Stomach (tissue), 8 donors: ENCODE measurements at regions not wholly inside any gene's neighbourhood (a gene's known extent, or its start where the extent isn't known, plus 50 kb on each side); places are given as distances from the start of the nearest gene placed in this dataset.

Source experiments
- DNase-seq, 2 donors: peaks; one replicate each; pipeline versions ENCODE4 v3.0.0 to v3.0.0-alpha.2; 2013 to 2019
- H3K27ac ChIP-seq, 5 donors: fragments of 200-600 bp in 4 of 5; sonication (generic) in 4 of 5; one replicate each; pipeline ENCODE4 v1.5.1; 2013 to 2019; ENCODE audit warnings: mild to moderate bottlenecking in 1 of 5, moderate library complexity in 1 of 5
- H3K27me3 ChIP-seq, 3 donors: fragments of 200-600 bp; sonication (generic); one replicate each; pipeline ENCODE4 v1.5.1; 2017 to 2019; ENCODE audit warnings: mixed run types in 1 of 3
- H3K36me3 ChIP-seq, 4 donors: fragments of 200-600 bp; sonication (generic); 1 replicate in 3 of 4; 2 replicates in 1 of 4; pipeline ENCODE4 v1.5.1; 2016 to 2019
- H3K4me1 ChIP-seq, 4 donors: fragments of 200-600 bp; sonication (generic); one replicate each; pipeline ENCODE4 v1.5.1; 2016 to 2019
- H3K4me3 ChIP-seq, 4 donors: fragments of 200-600 bp; sonication (generic) in 3 of 4; one replicate each; pipeline ENCODE4 v1.5.1; 2016 to 2019; ENCODE audit warnings: mild to moderate bottlenecking in 1 of 4
- H3K9me3 ChIP-seq, 4 donors: fragments of 200-600 bp; sonication (generic); one replicate each; pipeline ENCODE4 v1.5.1; 2016 to 2019
- EP300 ChIP-seq: sonication (generic); formaldehyde crosslinking; IDR thresholded peaks from one replicate; pipeline ENCODE4 v1.6.1; 2017; ENCODE audit warnings: antibody characterized with exemption
- POLR2A ChIP-seq, 4 donors: fragments of 450-650 bp; IDR thresholded peaks; one replicate each; pipeline ENCODE4 v1.6.1; 2016; ENCODE audit warnings: antibody characterized with exemption in 4 of 4, control low read depth in 2 of 4, mild to moderate bottlenecking in 1 of 4, moderate library complexity in 1 of 4
- POLR2AphosphoS5 ChIP-seq, 3 donors: sonication (generic); formaldehyde crosslinking; IDR thresholded peaks; one replicate each; pipeline ENCODE4 v1.6.1; 2016; ENCODE audit warnings: antibody characterized with exemption in 3 of 3
- WGBS, 5 donors: extraction: QIAGEN DNeasy Blood & Tissue Kit in 3 of 5; methylation state at CpG; one replicate each; pipeline versions ENCODE4 v1.1.5 to v1.1.7; 2013 to 2018; 5-methylcytosine and 5-hydroxymethylcytosine counted together
- intact Hi-C: fragments of 100-400 bp; cut with DNase I; formaldehyde crosslinking; loops from one replicate; pipeline ENCODE4 v1.15.1; 2023; ENCODE audit warnings: low total_unique reads
- TF ChIP-seq, protein P1 (sequence below), 7 experiments: fragments of 450-650 bp in 4 of 7; fragments of 200-600 bp in 3 of 7; sonication (generic) in 3 of 7; IDR thresholded peaks; one replicate each; pipeline ENCODE4 v1.5.1; 2016 to 2019; ENCODE audit warnings: antibody characterized with exemption in 7 of 7, control low read depth in 2 of 7, mild to moderate bottlenecking in 1 of 7
- donor health status: healthy with polysubstance abuse.
- donor health status: Bipolar disorder and iron deficiency.
- donor health status: healthy.

DNA sequence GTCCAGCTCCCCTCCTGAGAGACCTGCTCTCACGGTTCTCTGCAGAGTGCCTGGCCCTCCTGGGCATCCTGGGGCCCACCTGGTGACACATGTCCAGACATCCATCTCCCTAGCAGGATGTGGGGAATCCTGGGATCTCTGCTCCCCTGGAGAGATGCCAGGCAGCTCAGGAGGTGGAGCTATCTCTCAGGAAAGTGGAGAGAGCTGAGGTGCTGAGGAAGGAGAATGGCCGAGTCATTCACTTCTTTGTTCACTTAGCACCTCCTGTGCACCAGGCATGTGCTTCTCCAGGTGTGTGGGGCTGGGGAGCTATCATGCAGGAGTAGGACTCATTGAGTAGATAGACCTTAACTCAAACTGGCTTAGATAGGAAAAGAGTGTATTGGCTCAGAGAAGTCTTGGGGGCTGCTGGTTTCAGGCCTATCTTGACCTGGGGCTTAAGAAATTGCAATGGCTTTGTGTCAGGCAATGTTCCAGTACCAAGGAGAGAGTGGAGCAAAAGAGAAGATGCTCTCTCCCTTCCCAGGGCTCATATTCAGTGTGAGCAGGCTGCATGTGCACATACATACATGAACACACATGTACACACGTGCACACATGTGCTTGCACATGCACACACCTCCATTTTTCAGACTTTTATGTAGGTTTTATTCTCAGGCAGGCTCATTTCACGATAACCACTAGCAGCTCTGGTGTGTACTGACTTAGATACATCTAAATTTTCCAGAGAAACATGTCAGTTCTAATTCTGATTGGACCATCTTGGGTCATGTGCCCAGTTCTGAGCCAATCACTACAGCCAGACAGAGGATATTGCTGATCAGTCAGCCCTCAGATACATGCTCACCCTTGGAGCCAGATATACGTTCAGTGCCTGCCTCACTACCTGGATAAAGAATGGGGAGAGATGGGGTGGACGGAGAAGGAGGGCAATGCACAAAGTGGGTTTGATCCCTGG, 437.6 kb downstream of the PTPRU start:
- Histone ChIP-seq H3K27me3 (peaks cover 0 to 26% (median 0%) of the 10 kb centered on the region in 3 donors), H3K4me1 (no peaks in the 10 kb centered on the region), H3K4me3 (no peak overlapping the region), H3K36me3 (no peaks in the 10 kb centered on the region), H3K27ac (no peak overlapping the region), H3K9me3 (no peaks in the 10 kb centered on the region)
- TF ChIP-seq POLR2A (IDR thresholded peaks at IDR 0.05) (no peak), EP300 (no peak), POLR2AphosphoS5 (IDR thresholded peaks at IDR 0.05) (no peak)
- TF ChIP-seq, protein P1, sequence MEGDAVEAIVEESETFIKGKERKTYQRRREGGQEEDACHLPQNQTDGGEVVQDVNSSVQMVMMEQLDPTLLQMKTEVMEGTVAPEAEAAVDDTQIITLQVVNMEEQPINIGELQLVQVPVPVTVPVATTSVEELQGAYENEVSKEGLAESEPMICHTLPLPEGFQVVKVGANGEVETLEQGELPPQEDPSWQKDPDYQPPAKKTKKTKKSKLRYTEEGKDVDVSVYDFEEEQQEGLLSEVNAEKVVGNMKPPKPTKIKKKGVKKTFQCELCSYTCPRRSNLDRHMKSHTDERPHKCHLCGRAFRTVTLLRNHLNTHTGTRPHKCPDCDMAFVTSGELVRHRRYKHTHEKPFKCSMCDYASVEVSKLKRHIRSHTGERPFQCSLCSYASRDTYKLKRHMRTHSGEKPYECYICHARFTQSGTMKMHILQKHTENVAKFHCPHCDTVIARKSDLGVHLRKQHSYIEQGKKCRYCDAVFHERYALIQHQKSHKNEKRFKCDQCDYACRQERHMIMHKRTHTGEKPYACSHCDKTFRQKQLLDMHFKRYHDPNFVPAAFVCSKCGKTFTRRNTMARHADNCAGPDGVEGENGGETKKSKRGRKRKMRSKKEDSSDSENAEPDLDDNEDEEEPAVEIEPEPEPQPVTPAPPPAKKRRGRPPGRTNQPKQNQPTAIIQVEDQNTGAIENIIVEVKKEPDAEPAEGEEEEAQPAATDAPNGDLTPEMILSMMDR (IDR thresholded peaks at IDR 0.05), result no peak
- intact Hi-C loops, result no loop called here
- WGBS, 5 donors, result 55 to 69% (median 64%) methylated on average over 5 to 6 of the region's 6 CpGs
- peak in 1 of 2 donors; percentile 14 for DNase-seq

DNA sequence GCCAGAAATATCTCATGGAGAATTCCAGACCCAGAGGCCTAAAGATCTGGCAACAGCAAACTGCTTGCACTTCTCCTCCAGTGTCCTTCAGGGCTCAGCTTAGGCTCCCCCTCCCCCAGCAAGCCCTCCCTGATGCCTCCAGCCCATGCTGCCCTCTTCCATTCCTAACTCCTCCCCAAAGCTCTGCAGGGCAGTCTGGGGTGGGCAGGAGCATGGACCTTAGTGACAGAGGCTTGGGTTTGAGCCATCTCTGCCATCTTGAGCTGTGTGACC, 436.8 kb downstream of the PTPRU start:
- no peaks in the 10 kb centered on the region for H3K4me1 ChIP-seq
- peaks cover 0 to 30% (median 0%) of the 10 kb centered on the region in 3 donors for H3K27me3 ChIP-seq
- H3K36me3 ChIP-seq, result no peaks in the 10 kb centered on the region
- H3K27ac ChIP-seq, result no peak overlapping the region
- TF ChIP-seq, protein P1 (IDR thresholded peaks at IDR 0.05), result no peak
- TF ChIP-seq POLR2A (IDR thresholded peaks at IDR 0.05) (no peak), EP300 (no peak), POLR2AphosphoS5 (IDR thresholded peaks at IDR 0.05) (no peak)
- DNase-seq, result no peak
- intact Hi-C loops, result no loop called here
- H3K4me3 ChIP-seq, result no peak overlapping the region
- no peaks in the 10 kb centered on the region for H3K9me3 ChIP-seq

DNA sequence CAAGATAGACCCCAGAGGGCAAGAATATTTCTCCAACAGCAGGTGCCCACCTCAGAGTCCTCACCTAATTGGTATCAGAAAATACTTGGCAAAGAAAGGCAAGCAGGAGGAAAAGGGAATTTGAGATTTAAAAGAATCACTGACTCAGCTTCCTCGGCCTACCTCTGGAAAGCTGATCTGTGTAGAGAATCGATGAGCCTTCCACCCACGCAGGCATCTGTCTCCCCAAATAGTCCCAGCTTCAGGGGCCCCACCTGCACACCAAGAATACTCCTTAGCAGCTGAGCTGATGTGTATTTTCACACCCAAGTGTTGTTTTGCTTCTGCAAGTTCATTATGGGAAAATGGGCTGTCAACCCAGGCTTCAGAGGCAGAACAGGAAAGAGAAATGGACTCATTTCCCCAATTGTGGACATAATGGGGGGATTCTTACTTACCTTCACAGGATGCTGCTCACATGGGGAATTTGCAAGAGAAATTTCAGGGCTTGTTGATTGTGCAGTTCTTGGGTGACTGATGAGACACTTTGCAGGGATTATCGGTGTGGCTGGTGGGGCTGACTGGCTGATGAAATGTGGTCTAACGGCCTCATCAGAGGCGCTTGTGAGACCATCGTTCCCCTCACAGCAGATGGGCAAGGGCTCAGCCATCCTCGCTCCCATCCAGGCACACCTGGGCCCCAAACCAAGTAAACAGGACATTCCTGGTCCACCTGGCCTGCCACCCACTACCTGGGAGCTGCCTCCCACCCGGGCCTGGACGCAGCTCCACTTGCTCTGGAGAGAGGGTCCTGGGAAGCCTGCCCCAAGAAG, 436.3 kb downstream of the PTPRU start:
- Histone ChIP-seq H3K4me3 (no peak overlapping the region), H3K9me3 (no peaks in the 10 kb centered on the region), H3K4me1 (no peaks in the 10 kb centered on the region), H3K36me3 (no peaks in the 10 kb centered on the region), H3K27ac (no peak overlapping the region), H3K27me3 (peaks cover 0 to 30% (median 0%) of the 10 kb centered on the region in 3 donors)
- no peak for TF ChIP-seq POLR2AphosphoS5 (IDR thresholded peaks at IDR 0.05)
- no peak for TF ChIP-seq EP300
- TF ChIP-seq, protein P1 (IDR thresholded peaks at IDR 0.05), result no peak
- TF ChIP-seq POLR2A (IDR thresholded peaks at IDR 0.05), result no peak
- 69 to 81% (median 71%) methylated on average over 7 to 10 of the region's 10 CpGs for WGBS, 5 donors
- intact Hi-C loops, result no loop called here
- peak in 1 of 2 donors; percentile 9 for DNase-seq

DNA sequence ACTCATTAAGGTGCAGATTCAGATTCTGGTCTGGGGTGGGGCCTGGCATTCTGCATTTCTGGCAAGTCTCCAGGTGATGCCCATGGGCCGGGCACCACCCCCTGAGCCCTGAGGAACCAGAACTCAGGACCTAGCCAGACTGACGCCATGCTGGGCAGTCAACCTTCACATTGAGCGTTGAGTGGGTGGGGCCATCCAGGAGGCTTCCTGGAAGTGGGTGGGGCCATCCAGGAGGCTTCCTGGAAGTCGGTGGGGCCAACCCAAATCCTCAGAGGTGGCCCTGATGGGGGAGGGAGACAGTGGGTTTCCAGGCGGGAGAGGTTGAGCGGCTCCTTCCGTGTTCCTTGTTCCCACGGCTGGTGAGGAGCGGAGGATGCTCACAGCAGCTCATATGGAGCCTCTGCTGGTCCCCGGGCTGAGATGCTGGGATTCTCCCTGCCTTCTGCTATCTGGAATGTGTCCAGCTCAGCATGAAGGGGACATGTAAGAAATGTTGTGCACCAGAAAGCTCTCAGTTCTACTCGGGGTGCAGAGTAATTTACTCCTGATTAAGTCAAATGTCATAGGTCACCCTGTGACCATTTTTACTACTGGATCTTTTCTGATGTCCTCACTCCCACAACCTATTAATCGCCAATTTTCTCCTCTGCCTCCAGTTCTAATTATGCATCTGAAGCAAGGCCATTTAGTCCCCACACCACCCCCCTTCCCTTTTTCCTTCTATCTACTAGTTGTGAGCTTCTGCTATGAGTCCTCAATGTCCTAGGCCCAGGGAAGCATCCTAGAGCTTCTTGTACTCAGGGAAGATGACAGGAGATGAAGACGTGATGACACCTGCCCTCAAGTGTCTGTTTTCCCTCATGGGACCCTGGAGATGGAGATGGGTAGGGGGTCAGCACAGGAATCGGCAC, 435.4 kb downstream of the PTPRU start:
- TF ChIP-seq EP300 (no peak), POLR2AphosphoS5 (IDR thresholded peaks at IDR 0.05) (no peak), POLR2A (IDR thresholded peaks at IDR 0.05) (no peak)
- TF ChIP-seq, protein P1 (IDR thresholded peaks at IDR 0.05), result no peak
- Histone ChIP-seq H3K27me3 (peaks cover 0 to 30% (median 0%) of the 10 kb centered on the region in 3 donors), H3K4me1 (no peaks in the 10 kb centered on the region), H3K4me3 (no peak overlapping the region), H3K9me3 (no peaks in the 10 kb centered on the region), H3K36me3 (no peaks in the 10 kb centered on the region), H3K27ac (no peak overlapping the region)
- DNase-seq, result no peak
- 72 to 80% (median 75%) methylated on average over 11 to 14 of the region's 14 CpGs for WGBS, 5 donors
- intact Hi-C loops, result no loop called here
